A673 (cell line): ENCODE measurements at regions not wholly inside any gene's neighbourhood (a gene's known extent, or its start where the extent isn't known, plus 50 kb on each side); places are given as distances from the start of the nearest gene placed in this dataset.

ENCODE experiments used
- BruUV-seq: library from RNA; stranded (reverse); fragments of 400-500 nt; replicated peaks from 2 replicates; lab custom pipeline; 2021; lab: Mats Ljungman, UMichigan
- CTCF ChIA-PET: fragments of 300-600 bp; sonication (Branson Sonifier 250); formaldehyde crosslinking; loops from one replicate; lab custom pipeline; 2022; ENCODE audit warnings: antibody characterized with exemption; lab: Charles Lee
- POLR2A ChIA-PET: fragments of 300-600 bp; sonication (Branson Sonifier 250); formaldehyde crosslinking; loops from one replicate; lab custom pipeline; 2022; ENCODE audit warnings: antibody characterized with exemption; ENCODE audit not compliant: low non-redundant PET; lab: Charles Lee
- DNase-seq: peaks from one replicate; pipeline ENCODE4 v3.0.0-alpha.2; 2015; ENCODE audit warnings: low spot score
- H3K27ac ChIP-seq: fragments of 200-600 bp; sonication (generic); 2 replicates; pipeline ENCODE4 v1.5.1; 2016; ENCODE audit warnings: mixed run types, low read depth, mild to moderate bottlenecking, mixed read lengths, antibody characterized with exemption, low read length; ENCODE audit not compliant: poor library complexity, severe bottlenecking
- H3K27me3 ChIP-seq: fragments of 200-600 bp; sonication (generic); replicated peaks from 2 replicates; pipeline ENCODE4 v1.6.1; 2017; ENCODE audit warnings: mixed run types, low read depth, mild to moderate bottlenecking, mixed read lengths, antibody characterized with exemption, low read length; ENCODE audit not compliant: insufficient read depth, poor library complexity
- H3K36me3 ChIP-seq: fragments of 200-600 bp; sonication (generic); 2 replicates; pipeline ENCODE4 v1.6.1; 2016; ENCODE audit warnings: mixed run types, mild to moderate bottlenecking, mixed read lengths, antibody characterized with exemption, low read length; ENCODE audit not compliant: insufficient read depth, poor library complexity, severe bottlenecking
- H3K4me1 ChIP-seq: fragments of 200-600 bp; sonication (generic); 2 replicates; pipeline ENCODE4 v1.6.1; 2017; ENCODE audit warnings: mixed run types, mild to moderate bottlenecking, mixed read lengths, antibody characterized with exemption, low read length; ENCODE audit not compliant: insufficient read depth, poor library complexity, severe bottlenecking
- H3K4me3 ChIP-seq: fragments of 200-600 bp; sonication (generic); 2 replicates; pipeline ENCODE4 v1.5.1; 2016; ENCODE audit warnings: low read depth, mixed run types, mild to moderate bottlenecking, mixed read lengths, low read length; ENCODE audit not compliant: poor library complexity, severe bottlenecking
- H3K9me3 ChIP-seq: fragments of 200-600 bp; sonication (generic); 2 replicates; pipeline ENCODE4 v1.6.1; 2016; ENCODE audit warnings: mixed run types, low read depth, mild to moderate bottlenecking, mixed read lengths, antibody characterized with exemption, low read length; ENCODE audit not compliant: poor library complexity, severe bottlenecking
- EZH2 ChIP-seq: fragments of 200-600 bp; sonication (generic); IDR thresholded peaks from 2 replicates; pipeline ENCODE4 v1.6.1; 2017; ENCODE audit warnings: borderline replicate concordance, low read depth, mild to moderate bottlenecking, mixed read lengths, antibody characterized with exemption, low read length; ENCODE audit not compliant: poor library complexity, severe bottlenecking
- intact Hi-C: fragments of 100-400 bp; cut with micrococcal nuclease; formaldehyde crosslinking; loops from one replicate; pipeline ENCODE4 v1.10.0; 2022; ENCODE audit not compliant: unreplicated experiment
- TF ChIP-seq, protein P1 (sequence below): fragments of 300-800, 200-600 bp; sonication (generic); conservative IDR thresholded peaks from 2 replicates; pipeline ENCODE4 v1.5.1; 2017; ENCODE audit warnings: low read depth, mild to moderate bottlenecking, antibody characterized with exemption, low read length, moderate library complexity, mixed read lengths

DNA sequence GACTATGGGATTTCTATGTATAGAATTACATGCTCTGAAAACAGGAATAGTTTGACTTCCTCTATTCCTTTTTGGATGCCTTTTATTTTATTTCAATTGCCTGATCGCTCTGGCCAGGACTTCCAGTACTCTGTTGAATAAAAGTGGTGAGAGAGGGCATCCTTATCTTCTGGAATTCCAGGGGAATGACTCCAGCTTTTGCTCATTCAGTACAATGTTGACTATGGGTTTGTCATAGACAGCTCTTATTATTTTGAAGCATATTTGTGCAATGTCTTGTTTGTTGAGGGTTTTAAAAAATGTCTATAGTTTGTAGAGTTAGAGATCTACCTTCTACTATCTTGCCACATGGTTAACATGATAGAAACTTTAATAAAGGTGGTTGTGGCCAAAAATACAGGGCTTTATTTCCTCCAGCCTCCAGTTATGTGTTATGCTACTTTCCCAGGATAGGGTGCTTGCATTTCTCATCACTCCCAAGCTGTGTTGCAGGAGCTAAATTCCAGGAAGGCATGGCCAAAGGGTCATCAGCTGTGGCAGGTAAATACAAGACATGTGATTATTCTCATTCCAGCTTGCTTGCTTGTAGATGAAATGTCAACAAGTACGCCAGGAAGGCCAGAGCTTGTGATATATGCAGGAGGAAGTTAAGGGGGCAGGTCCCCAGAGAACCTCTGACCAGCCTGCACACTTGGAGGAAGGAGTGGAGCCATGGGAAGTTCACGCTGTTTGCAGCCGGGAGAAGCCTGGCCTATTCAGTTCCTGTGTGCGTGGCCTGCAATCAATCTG, 142.4 kb upstream of the CPXCR1 start:
- Histone ChIP-seq H3K36me3 (no peaks in the 10 kb centered on the region), H3K9me3 (no peaks in the 10 kb centered on the region), H3K4me1 (no peaks in the 10 kb centered on the region), H3K27ac (no peak overlapping the region), H3K27me3 (no peaks in the 10 kb centered on the region), H3K4me3 (no peak overlapping the region)
- ChIA-PET POLR2A (no interaction called here), CTCF (no interaction called here)
- no peak for DNase-seq
- intact Hi-C loops = no loop called here
- TF ChIP-seq, protein P1, sequence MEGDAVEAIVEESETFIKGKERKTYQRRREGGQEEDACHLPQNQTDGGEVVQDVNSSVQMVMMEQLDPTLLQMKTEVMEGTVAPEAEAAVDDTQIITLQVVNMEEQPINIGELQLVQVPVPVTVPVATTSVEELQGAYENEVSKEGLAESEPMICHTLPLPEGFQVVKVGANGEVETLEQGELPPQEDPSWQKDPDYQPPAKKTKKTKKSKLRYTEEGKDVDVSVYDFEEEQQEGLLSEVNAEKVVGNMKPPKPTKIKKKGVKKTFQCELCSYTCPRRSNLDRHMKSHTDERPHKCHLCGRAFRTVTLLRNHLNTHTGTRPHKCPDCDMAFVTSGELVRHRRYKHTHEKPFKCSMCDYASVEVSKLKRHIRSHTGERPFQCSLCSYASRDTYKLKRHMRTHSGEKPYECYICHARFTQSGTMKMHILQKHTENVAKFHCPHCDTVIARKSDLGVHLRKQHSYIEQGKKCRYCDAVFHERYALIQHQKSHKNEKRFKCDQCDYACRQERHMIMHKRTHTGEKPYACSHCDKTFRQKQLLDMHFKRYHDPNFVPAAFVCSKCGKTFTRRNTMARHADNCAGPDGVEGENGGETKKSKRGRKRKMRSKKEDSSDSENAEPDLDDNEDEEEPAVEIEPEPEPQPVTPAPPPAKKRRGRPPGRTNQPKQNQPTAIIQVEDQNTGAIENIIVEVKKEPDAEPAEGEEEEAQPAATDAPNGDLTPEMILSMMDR = no peak
- TF ChIP-seq EZH2 = no peak
- BruUV-seq = no TSS peak

DNA sequence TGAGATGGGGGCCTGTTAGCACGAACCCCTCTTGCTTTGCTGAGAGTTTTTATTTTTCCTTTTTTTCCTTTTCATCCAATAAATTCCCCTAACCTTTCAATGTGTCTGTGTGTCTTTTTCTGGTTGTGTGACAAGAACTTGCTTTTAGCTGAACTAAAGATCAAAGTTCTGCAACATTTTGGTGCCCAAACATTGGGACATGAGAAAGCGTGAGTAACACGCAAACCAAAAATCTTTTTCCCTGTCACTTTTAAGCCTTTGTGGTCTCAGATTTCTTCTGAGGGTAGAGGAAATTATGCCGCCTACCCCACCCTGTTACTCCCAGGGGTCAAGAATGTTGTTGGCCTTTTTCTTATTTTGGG, 141.8 kb upstream of the CPXCR1 start:
- Histone ChIP-seq H3K27ac (no peak overlapping the region), H3K4me1 (no peaks in the 10 kb centered on the region), H3K27me3 (no peaks in the 10 kb centered on the region), H3K9me3 (no peaks in the 10 kb centered on the region), H3K36me3 (no peaks in the 10 kb centered on the region), H3K4me3 (no peak overlapping the region)
- no peak for TF ChIP-seq EZH2
- TF ChIP-seq, protein P1 = no peak
- CTCF ChIA-PET = no interaction called here
- BruUV-seq = no TSS peak
- intact Hi-C loops = no loop called here
- POLR2A ChIA-PET = no interaction called here
- no peak for DNase-seq

GRCh38 chrX:88612870-88613329, 134.1 kb upstream of the CPXCR1 start:
- intact Hi-C loops = no loop called here
- TF ChIP-seq, protein P1 = no peak
- TF ChIP-seq EZH2 = no peak
- CTCF ChIA-PET = no interaction called here
- no peak for DNase-seq
- Histone ChIP-seq H3K27ac (no peak overlapping the region), H3K4me3 (no peak overlapping the region), H3K9me3 (no peaks in the 10 kb centered on the region), H3K4me1 (no peaks in the 10 kb centered on the region), H3K36me3 (no peaks in the 10 kb centered on the region), H3K27me3 (no peaks in the 10 kb centered on the region)
- no TSS peak for BruUV-seq
- POLR2A ChIA-PET = no interaction called here
